ENCODE measurements at regions not wholly inside any gene's neighbourhood (a gene's known extent, or its start where the extent isn't known, plus 50 kb on each side); places are given as distances from the start of the nearest gene placed in this dataset.

DNA sequence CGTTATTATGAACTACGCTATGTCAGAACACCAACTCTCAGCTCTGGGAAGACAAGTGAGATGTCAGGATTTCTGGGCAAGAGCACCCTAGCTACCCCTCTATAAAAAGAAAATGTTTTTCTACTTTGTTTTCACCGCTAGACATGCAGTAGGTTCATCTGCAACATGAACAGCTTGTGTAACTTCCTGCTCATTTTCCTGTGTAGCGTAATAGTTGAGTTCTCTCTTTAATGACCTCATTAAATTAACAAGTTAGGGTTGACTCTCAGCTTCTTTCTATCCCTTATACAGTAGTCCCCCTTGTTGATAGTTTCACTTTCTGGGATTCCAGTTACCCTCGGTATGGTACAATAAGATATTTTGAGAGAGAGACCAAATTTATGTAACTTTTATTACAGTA lies 329.4 kb upstream of the ZNF32 start:
- no peak overlapping the region for H3K27ac ChIP-seq
- H3K4me1 ChIP-seq, result no peaks in the 10 kb centered on the region
- H3K4me3 ChIP-seq, result no peak overlapping the region
- no peaks in the 10 kb centered on the region for H3K27me3 ChIP-seq
- H3K9me3 ChIP-seq, result no peaks in the 10 kb centered on the region
- TF ChIP-seq POLR2AphosphoS5 (IDR thresholded peaks at IDR 0.05) (no peak), CTCF (IDR thresholded peaks at IDR 0.05) (no peak), POLR2A (IDR thresholded peaks at IDR 0.05) (no peak), EP300 (IDR thresholded peaks at IDR 0.05; ENCODE audit: low read depth) (no peak)
- no peaks in the 10 kb centered on the region for H3K36me3 ChIP-seq
- intact Hi-C loops (cut with DNase I; ENCODE audit: low total_unique reads), result no loop called here
- in situ Hi-C loops (cut with MboI; ENCODE audit: low pct_ligation_motif_present in 1 of 4, low pct_unique_long_range_greater_than_20kb in 1 of 4, low sequenced_read_pairs in 3 of 4), result loop anchor here in 1 of 4 donors (25.0 kb wide), 1 partner anchor 109 kb away; no protein-coding TSS in a partner anchor
- DNase-seq, result no peak
- 74 to 78% methylated on average over 5 of the region's 5 CpGs for WGBS, 2 donors (ENCODE audit: low coverage in 1 of 2)

- no peaks in the 10 kb centered on the region for H3K4me1 ChIP-seq
- no peaks in the 10 kb centered on the region for H3K36me3 ChIP-seq
- in situ Hi-C loops (cut with MboI; ENCODE audit: low pct_ligation_motif_present in 1 of 4, low pct_unique_long_range_greater_than_20kb in 1 of 4, low sequenced_read_pairs in 3 of 4) (loop anchor here in 1 of 4 donors (25.0 kb wide), 1 partner anchor 111 kb away; no protein-coding TSS in a partner anchor), intact Hi-C loops (cut with DNase I; ENCODE audit: low total_unique reads) (no loop called here)
- H3K9me3 ChIP-seq, result no peaks in the 10 kb centered on the region
- TF ChIP-seq POLR2A (IDR thresholded peaks at IDR 0.05), result no peak
- TF ChIP-seq EP300 (IDR thresholded peaks at IDR 0.05; ENCODE audit: low read depth), result no peak
- TF ChIP-seq CTCF (IDR thresholded peaks at IDR 0.05), result no peak
- TF ChIP-seq POLR2AphosphoS5 (IDR thresholded peaks at IDR 0.05), result no peak
- DNase-seq, result no peak
- H3K27me3 ChIP-seq, result no peaks in the 10 kb centered on the region
- no peak overlapping the region for H3K27ac ChIP-seq
- 70 to 84% methylated on average over 1 of the region's 1 CpG for WGBS, 2 donors (ENCODE audit: low coverage in 1 of 2)
- no peak overlapping the region for H3K4me3 ChIP-seq
Measured at GRCh38 chr10:43976292-43976691, 327.6 kb upstream of the ZNF32 start.

DNA sequence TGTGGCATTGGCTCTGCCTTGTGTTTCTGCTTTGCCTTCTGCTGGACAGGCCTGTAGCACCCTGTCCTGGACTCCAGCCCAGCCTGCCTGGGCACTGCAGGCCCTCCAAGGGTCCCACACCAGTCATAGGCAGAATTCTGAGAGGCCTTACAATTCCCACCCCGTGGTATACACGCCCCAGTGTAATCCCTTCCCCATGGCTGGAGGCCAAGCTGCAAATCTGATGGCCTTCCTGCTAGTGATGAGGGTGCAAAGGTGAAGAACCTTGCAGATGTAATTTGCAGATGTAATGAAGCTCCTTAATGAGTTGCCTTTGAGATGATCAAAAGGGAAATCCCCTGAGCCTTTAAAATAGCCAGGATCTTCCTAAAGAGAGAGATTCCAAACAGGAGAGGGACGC lies 325.1 kb upstream of the ZNF32 start:
- DNase-seq, result no peak
- Histone ChIP-seq H3K27ac (no peak overlapping the region), H3K36me3 (no peaks in the 10 kb centered on the region), H3K27me3 (no peaks in the 10 kb centered on the region), H3K4me3 (no peak overlapping the region), H3K4me1 (no peaks in the 10 kb centered on the region), H3K9me3 (no peaks in the 10 kb centered on the region)
- intact Hi-C loops (cut with DNase I; ENCODE audit: low total_unique reads), result no loop called here
- no peak for TF ChIP-seq CTCF (IDR thresholded peaks at IDR 0.05)
- TF ChIP-seq POLR2A (IDR thresholded peaks at IDR 0.05), result no peak
- no peak for TF ChIP-seq POLR2AphosphoS5 (IDR thresholded peaks at IDR 0.05)
- no peak for TF ChIP-seq EP300 (IDR thresholded peaks at IDR 0.05; ENCODE audit: low read depth)
- 70% methylated on average over 3 of the region's 3 CpGs; no CpG with 5 or more reads in 1 of the 2 donors for WGBS, 2 donors (ENCODE audit: low coverage in 1 of 2)
- in situ Hi-C loops (cut with MboI; ENCODE audit: low pct_ligation_motif_present in 1 of 4, low pct_unique_long_range_greater_than_20kb in 1 of 4, low sequenced_read_pairs in 3 of 4), result no loop called here

DNA sequence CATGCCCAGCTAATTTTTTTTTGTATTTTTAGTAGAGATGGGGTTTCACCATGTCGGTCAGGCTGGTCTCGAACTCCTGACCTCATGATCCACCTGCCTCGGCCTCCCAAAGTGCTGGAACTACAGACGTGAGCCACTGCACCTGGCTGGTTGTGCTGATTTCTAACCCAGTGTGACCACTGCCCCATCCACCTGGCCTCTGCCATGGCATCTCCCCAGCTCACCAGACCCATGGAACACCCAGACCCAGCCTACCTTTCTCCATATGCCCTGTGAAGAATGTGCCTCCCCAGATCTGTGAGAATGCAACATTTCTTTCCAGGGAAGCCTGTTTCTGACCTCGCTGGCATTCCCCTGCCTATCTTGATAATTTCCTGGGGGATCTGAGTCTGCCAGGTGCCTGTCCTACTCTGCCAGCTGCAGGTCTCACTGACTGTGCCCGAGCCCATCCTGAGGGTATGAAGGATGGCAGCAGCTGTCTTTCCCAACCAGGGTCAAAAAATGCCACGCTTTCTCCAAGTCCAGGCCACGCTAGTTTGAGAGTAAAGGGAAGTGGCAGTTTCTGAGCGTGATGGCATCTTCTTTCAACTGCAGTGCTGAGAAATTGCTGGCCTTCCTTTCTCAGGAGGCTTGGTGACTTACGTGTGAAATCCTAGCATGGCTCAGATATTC lies 324.4 kb upstream of the ZNF32 start:
- Histone ChIP-seq H3K4me3 (no peak overlapping the region), H3K27ac (no peak overlapping the region), H3K27me3 (no peaks in the 10 kb centered on the region), H3K4me1 (no peaks in the 10 kb centered on the region), H3K36me3 (no peaks in the 10 kb centered on the region), H3K9me3 (no peaks in the 10 kb centered on the region)
- in situ Hi-C loops (cut with MboI; ENCODE audit: low pct_ligation_motif_present in 1 of 4, low pct_unique_long_range_greater_than_20kb in 1 of 4, low sequenced_read_pairs in 3 of 4), result no loop called here
- 88% methylated on average over 10 of the region's 10 CpGs; no CpG with 5 or more reads in 1 of the 2 donors for WGBS, 2 donors (ENCODE audit: low coverage in 1 of 2)
- DNase-seq, result no peak
- no peak for TF ChIP-seq CTCF (IDR thresholded peaks at IDR 0.05)
- TF ChIP-seq POLR2AphosphoS5 (IDR thresholded peaks at IDR 0.05), result no peak
- no peak for TF ChIP-seq POLR2A (IDR thresholded peaks at IDR 0.05)
- TF ChIP-seq EP300 (IDR thresholded peaks at IDR 0.05; ENCODE audit: low read depth), result no peak
- intact Hi-C loops (cut with DNase I; ENCODE audit: low total_unique reads), result no loop called here

Measured in transverse colon (tissue), 4 donors.